IMR-90 (cell line): ENCODE measurements at regions not wholly inside any gene's neighbourhood (a gene's known extent, or its start where the extent isn't known, plus 50 kb on each side); places are given as distances from the start of the nearest gene placed in this dataset.
A peak's percentile ranks its signal among the peaks of the same experiment; 100 is the strongest.

Experiments used
- ATAC-seq: fragments of 200-7000 bp; cut with Tn5 transposase; 2 replicates; pipeline ENCODE4 v1.9.1; 2020; ENCODE audit warnings: low read depth, mild to moderate bottlenecking, moderate library complexity
- BruUV-seq: library from RNA; stranded (reverse); fragments of 400-500 nt; replicated peaks from 2 replicates; lab custom pipeline; 2021; lab: Mats Ljungman, UMichigan
- CTCF ChIA-PET: fragments of 300-600 bp; formaldehyde crosslinking; extraction: SDS; loops from one replicate; lab custom pipeline; 2021; ENCODE audit warnings: antibody characterized with exemption; lab: Yijun Ruan, JAX
- POLR2A ChIA-PET: fragments of 300-600 bp; sonication (Branson Sonifier 250); formaldehyde crosslinking; loops from one replicate; lab custom pipeline; 2022; ENCODE audit warnings: antibody characterized with exemption; ENCODE audit not compliant: unreplicated experiment; lab: Charles Lee
- DNase-seq: peaks from one replicate; pipeline ENCODE4 v3.0.0; 2013
- H2AFZ ChIP-seq: replicated peaks from 2 replicates; pipeline ENCODE3; 2013; ENCODE audit warnings: low read length, mild to moderate bottlenecking; ENCODE audit not compliant: poor library complexity
- H2AK5ac ChIP-seq: 2 replicates; pipeline ENCODE4 v1.6.1; 2013; ENCODE audit warnings: low read depth, low read length, inconsistent platforms
- H2AK9ac ChIP-seq: replicated peaks from 2 replicates; pipeline ENCODE3; 2013; ENCODE audit warnings: mild to moderate bottlenecking, low read depth, low read length, moderate library complexity; ENCODE audit not compliant: poor library complexity
- H2BK120ac ChIP-seq: 2 replicates; pipeline ENCODE4 v1.6.1; 2013; ENCODE audit warnings: low read depth, low read length, inconsistent platforms
- H2BK15ac ChIP-seq: 3 replicates; pipeline ENCODE4 v1.6.1; 2013; ENCODE audit warnings: low read depth, low read length, inconsistent platforms
- H2BK20ac ChIP-seq: 2 replicates; pipeline ENCODE4 v1.6.1; 2013; ENCODE audit warnings: low read depth, mild to moderate bottlenecking, inconsistent platforms, low read length, moderate library complexity
- H2BK5ac ChIP-seq: 2 replicates; pipeline ENCODE4 v1.6.1; 2013; ENCODE audit warnings: mild to moderate bottlenecking, low read depth, low read length, inconsistent platforms; ENCODE audit not compliant: poor library complexity, severe bottlenecking
- H3K14ac ChIP-seq: replicated peaks from 2 replicates; pipeline ENCODE4 v1.6.1; 2013; ENCODE audit warnings: low read depth, low read length, inconsistent platforms
- H3K18ac ChIP-seq: 2 replicates; pipeline ENCODE4 v1.6.1; 2013; ENCODE audit warnings: low read depth, low read length, control low read depth
- H3K23ac ChIP-seq: 2 replicates; pipeline ENCODE4 v1.6.1; 2013; ENCODE audit warnings: low read depth, low read length, inconsistent platforms
- H3K27ac ChIP-seq: 2 replicates; pipeline ENCODE4 v1.5.1; 2013; ENCODE audit warnings: mild to moderate bottlenecking, control low read depth, low read length; ENCODE audit not compliant: insufficient read depth
- H3K27me3 ChIP-seq: 2 replicates; pipeline ENCODE4 v1.6.1; 2013; ENCODE audit warnings: low read length; ENCODE audit not compliant: control insufficient read depth, insufficient read depth
- H3K36me3 ChIP-seq: 2 replicates; pipeline ENCODE4 v1.6.1; 2013; ENCODE audit warnings: low read length, mixed read lengths; ENCODE audit not compliant: control insufficient read depth, insufficient read depth
- H3K4ac ChIP-seq: 2 replicates; pipeline ENCODE4 v1.6.1; 2013; ENCODE audit warnings: low read depth, low read length, inconsistent platforms
- H3K4me1 ChIP-seq: 2 replicates; pipeline ENCODE4 v1.6.1; 2013; ENCODE audit warnings: low read length, mixed read lengths; ENCODE audit not compliant: control insufficient read depth, insufficient read depth
- H3K4me2 ChIP-seq: 2 replicates; pipeline ENCODE4 v1.6.1; 2013; ENCODE audit warnings: low read depth, mild to moderate bottlenecking, control low read depth, low read length, moderate library complexity
- H3K4me3 ChIP-seq: 2 replicates; pipeline ENCODE4 v1.5.1; 2013; ENCODE audit warnings: low read depth, mild to moderate bottlenecking, control low read depth, low read length, moderate library complexity; ENCODE audit not compliant: insufficient read depth
- H3K56ac ChIP-seq: 2 replicates; pipeline ENCODE4 v1.6.1; 2013; ENCODE audit warnings: low read length, inconsistent platforms; ENCODE audit not compliant: insufficient read depth; ENCODE audit errors: extremely low read depth
- H3K79me1 ChIP-seq, 2 experiments: 2 replicates each; pipeline ENCODE4 v1.6.1; 2013; ENCODE audit warnings: low read length in 2 of 2, inconsistent platforms in 1 of 2, low read depth in 1 of 2
- H3K9ac ChIP-seq: 2 replicates; pipeline ENCODE4 v1.6.1; 2013; ENCODE audit warnings: low read depth, low read length, control low read depth
- H3K9me1 ChIP-seq: 2 replicates; pipeline ENCODE4 v1.6.1; 2013; ENCODE audit warnings: low read length, inconsistent platforms; ENCODE audit not compliant: insufficient read depth
- H3K9me3 ChIP-seq: 2 replicates; pipeline ENCODE4 v1.6.1; 2013; ENCODE audit warnings: low read length; ENCODE audit not compliant: control insufficient read depth, insufficient read depth
- H4K20me1 ChIP-seq: 2 replicates; pipeline ENCODE4 v1.6.1; 2013; ENCODE audit warnings: low read length, inconsistent platforms; ENCODE audit not compliant: insufficient read depth
- H4K5ac ChIP-seq: 2 replicates; pipeline ENCODE4 v1.6.1; 2013; ENCODE audit warnings: mild to moderate bottlenecking, low read depth, low read length, control low read depth
- H4K8ac ChIP-seq, 2 experiments: 2 replicates each; pipeline ENCODE4 v1.6.1; 2013; ENCODE audit warnings: low read depth in 2 of 2, low read length in 2 of 2, control low read depth in 1 of 2, inconsistent platforms in 1 of 2
- H4K91ac ChIP-seq: 2 replicates; pipeline ENCODE4 v1.6.1; 2013; ENCODE audit warnings: low read depth, low read length, inconsistent platforms; ENCODE audit not compliant: insufficient read depth
- FOS ChIP-seq: fragments of 150-350 bp; IDR thresholded peaks from 2 replicates; pipeline ENCODE4 v1.6.1; 2016; ENCODE audit warnings: low read depth, low read length
- MAFK ChIP-seq: IDR thresholded peaks from 2 replicates; pipeline ENCODE4 v1.6.1; 2012; ENCODE audit warnings: low read depth, low read length, improper control_type of control experiment
- MAZ ChIP-seq: IDR thresholded peaks from 2 replicates; pipeline ENCODE4 v1.6.1; 2012; ENCODE audit warnings: low read depth, mild to moderate bottlenecking, low read length, improper control_type of control experiment, moderate library complexity, borderline replicate concordance
- NFE2L2 ChIP-seq: fragments of 150-350 bp; IDR thresholded peaks from 2 replicates; pipeline ENCODE4 v1.6.1; 2016; ENCODE audit warnings: low read depth, mild to moderate bottlenecking, low read length
- RAD21 ChIP-seq: IDR thresholded peaks from 2 replicates; pipeline ENCODE4 v1.6.1; 2012; ENCODE audit warnings: low read length, improper control_type of control experiment
- WGBS, 2 experiments: methylation state at CpG; one replicate each; pipeline versions ENCODE4 v1.1.5 to v1.1.7; 2013; ENCODE audit warnings: missing lambda C conversion rate in 2 of 2; ENCODE audit not compliant: insufficient read length in 1 of 2; ENCODE audit errors: extremely low coverage in 2 of 2; 5-methylcytosine and 5-hydroxymethylcytosine counted together
- dilution Hi-C: fragments of 300-500 bp; cut with HindIII; formaldehyde crosslinking; loops from one replicate; pipeline ENCODE4 v1.14.3; 2018; ENCODE audit warnings: low sequenced_read_pairs; ENCODE audit not compliant: unreplicated experiment
- in situ Hi-C: fragments of 300-500 bp; cut with MboI; formaldehyde crosslinking; loops from 3 replicates; pipeline ENCODE4 v1.14.3; 2019; ENCODE audit warnings: low sequenced_read_pairs, inconsistent platforms, mixed read lengths
- intact Hi-C: fragments of 100-400 bp; cut with micrococcal nuclease; formaldehyde crosslinking; loops from 2 replicates; pipeline ENCODE4 v1.10.0; 2022
- TF ChIP-seq, protein P1 (sequence below): fragments of 150-350 bp; IDR thresholded peaks from 2 replicates; pipeline ENCODE4 v1.6.1; 2016; ENCODE audit warnings: low read depth, mild to moderate bottlenecking, low read length, moderate library complexity, borderline replicate concordance

DNA sequence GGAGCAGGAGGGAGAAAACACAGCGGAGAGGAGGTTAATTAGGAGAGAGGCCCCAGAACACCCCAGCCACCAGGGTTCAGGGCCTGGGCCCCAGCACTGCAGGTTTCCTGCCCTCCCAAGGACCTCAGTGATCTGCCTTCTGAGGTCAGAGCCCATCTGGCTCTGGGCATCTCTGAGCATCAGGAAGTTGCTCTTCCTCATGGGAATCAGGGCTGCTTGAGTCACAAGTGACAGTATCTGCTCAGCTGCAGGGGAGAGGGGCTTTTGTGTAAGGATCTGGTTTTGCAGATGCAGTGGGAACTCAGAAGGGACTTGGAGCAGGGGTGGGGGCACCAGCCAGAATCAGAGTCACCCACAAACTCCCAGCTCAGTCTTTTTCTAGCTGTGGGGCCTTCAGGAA, 472.1 kb downstream of the PTPRU start:
- DNase-seq (peak; percentile 69), ATAC-seq (no peak)
- Histone ChIP-seq H2BK20ac (peak overlapping the region; percentile 85), H2BK120ac (peak overlapping the region; percentile 95), H2AK9ac (peak overlapping the region; percentile 91), H3K9me1 (peaks cover 11% of the 10 kb centered on the region), H3K9me3 (no peaks in the 10 kb centered on the region), H2AK5ac (peak overlapping the region; percentile 98), H3K36me3 (no peaks in the 10 kb centered on the region), H3K56ac (peak overlapping the region; percentile 72; the same call in 1 of the 2 replicates), H2BK5ac (peak overlapping the region; percentile 84), H3K18ac (peak overlapping the region; percentile 0; the same call in 1 of the 2 replicates), H4K5ac (peak overlapping the region; percentile 37; the same call in 1 of the 2 replicates), H2AFZ (peak overlapping the region; percentile 66), H3K79me1 (no peaks in the 10 kb centered on the region), H3K14ac (peak overlapping the region; percentile 95), H2BK15ac (peak overlapping the region; percentile 94; the same call in 2 of the 3 replicates), H4K8ac (peak overlapping the region; percentile 66 to 88), H3K4ac (peak overlapping the region; percentile 84), H3K4me1 (peaks cover 22% of the 10 kb centered on the region), H3K4me2 (no peak overlapping the region), H3K4me3 (no peak overlapping the region), H3K9ac (0 out of 2 replicates have a peak overlapping the region, but pooled peaks have one; percentile 20), H4K91ac (peak overlapping the region; percentile 80), H3K23ac (peak overlapping the region; percentile 59; the same call in 1 of the 2 replicates), H4K20me1 (no peaks in the 10 kb centered on the region), H3K27ac (peak overlapping the region; percentile 73), H3K27me3 (no peaks in the 10 kb centered on the region)
- no CpG with 5 or more reads among the region's 1 CpG for WGBS, 2 experiments
- no TSS peak for BruUV-seq
- ChIA-PET POLR2A (no interaction called here), CTCF (interaction anchor here (0.6 kb wide), 1 partner anchor 13 kb away, joined by 3 read pairs; no protein-coding TSS in a partner anchor)
- dilution Hi-C loops (no loop called here), intact Hi-C loops (loop anchor here (5.0 kb wide), 1 partner anchor 399 kb away; no protein-coding TSS in a partner anchor), in situ Hi-C loops (loop anchor here (5.0 to 10.0 kb wide), 3 partner anchors 379 to 996 kb away; no protein-coding TSS in a partner anchor)
- TF ChIP-seq NFE2L2 (no peak), FOS (no peak), MAFK (no peak), RAD21 (no peak), MAZ (no peak)
- TF ChIP-seq, protein P1, sequence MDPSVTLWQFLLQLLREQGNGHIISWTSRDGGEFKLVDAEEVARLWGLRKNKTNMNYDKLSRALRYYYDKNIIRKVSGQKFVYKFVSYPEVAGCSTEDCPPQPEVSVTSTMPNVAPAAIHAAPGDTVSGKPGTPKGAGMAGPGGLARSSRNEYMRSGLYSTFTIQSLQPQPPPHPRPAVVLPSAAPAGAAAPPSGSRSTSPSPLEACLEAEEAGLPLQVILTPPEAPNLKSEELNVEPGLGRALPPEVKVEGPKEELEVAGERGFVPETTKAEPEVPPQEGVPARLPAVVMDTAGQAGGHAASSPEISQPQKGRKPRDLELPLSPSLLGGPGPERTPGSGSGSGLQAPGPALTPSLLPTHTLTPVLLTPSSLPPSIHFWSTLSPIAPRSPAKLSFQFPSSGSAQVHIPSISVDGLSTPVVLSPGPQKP, result no peak
